Fibroblast of skin of left quadriceps (primary cell): ENCODE measurements at regions not wholly inside any gene's neighbourhood (a gene's known extent, or its start where the extent isn't known, plus 50 kb on each side); places are given as distances from the start of the nearest gene placed in this dataset.
A peak's percentile ranks its signal among the peaks of the same experiment; 100 is the strongest.

Experiments used
- DNase-seq, 2 experiments: peaks; one replicate each; pipeline ENCODE4 v3.0.0-alpha.2; 2013; ENCODE audit warnings: low read depth in 2 of 2

- no peak for DNase-seq
Measured at GRCh38 chr4:111793433-111794091, 351.7 kb upstream of the FAM241A start.

GRCh38 chr4:111797455-111798163 lies 347.6 kb upstream of the FAM241A start:
- peak in 1 of 2 experiments; percentile 5 for DNase-seq

GRCh38 chr4:111798840-111799239 lies 346.4 kb upstream of the FAM241A start:
- no peak for DNase-seq

GRCh38 chr4:111800551-111800950 lies 344.7 kb upstream of the FAM241A start:
- no peak for DNase-seq

- peak; percentile 43 to 44 for DNase-seq
Measured at GRCh38 chr4:111802191-111802590, 343.1 kb upstream of the FAM241A start.

- DNase-seq = no peak
Measured at GRCh38 chr4:111806331-111806730, 338.9 kb upstream of the FAM241A start.

- no peak for DNase-seq
Measured at GRCh38 chr4:111807576-111807975, 337.7 kb upstream of the FAM241A start.

GRCh38 chr4:111808174-111808573 lies 337.1 kb upstream of the FAM241A start:
- DNase-seq = no peak

GRCh38 chr4:111811661-111812060 lies 333.6 kb upstream of the FAM241A start:
- no peak for DNase-seq

- DNase-seq = no peak
Measured at GRCh38 chr4:111812114-111812513, 333.1 kb upstream of the FAM241A start.

- no peak for DNase-seq
Measured at GRCh38 chr4:111812760-111813159, 332.5 kb upstream of the FAM241A start.

- DNase-seq = no peak
Measured at GRCh38 chr4:111813555-111814140, 331.6 kb upstream of the FAM241A start.

GRCh38 chr4:111814961-111815360 lies 330.3 kb upstream of the FAM241A start:
- no peak for DNase-seq

GRCh38 chr4:111821342-111821741 lies 323.9 kb upstream of the FAM241A start:
- DNase-seq = no peak

- no peak for DNase-seq
Measured at GRCh38 chr4:111836601-111837000, 308.7 kb upstream of the FAM241A start.

GRCh38 chr4:111837761-111838160 lies 307.5 kb upstream of the FAM241A start:
- DNase-seq = no peak

GRCh38 chr4:111838406-111838930 lies 306.8 kb upstream of the FAM241A start:
- no peak for DNase-seq

GRCh38 chr4:111839141-111839540 lies 306.1 kb upstream of the FAM241A start:
- DNase-seq = no peak

GRCh38 chr4:111842336-111842735 lies 302.9 kb upstream of the FAM241A start:
- peak in 1 of 2 experiments; percentile 12 for DNase-seq

- no peak for DNase-seq
Measured at GRCh38 chr4:111847296-111848008, 297.8 kb upstream of the FAM241A start.

GRCh38 chr4:111849746-111850284 lies 295.4 kb upstream of the FAM241A start:
- peak; percentile 40 to 44 for DNase-seq
